DOHH2 (cell line): ENCODE measurements at regions not wholly inside any gene's neighbourhood (a gene's known extent, or its start where the extent isn't known, plus 50 kb on each side); places are given as distances from the start of the nearest gene placed in this dataset.

ENCODE experiments used
- H3F3A ChIP-seq: fragments of 200-600 bp; sonication (generic), shearing (Covaris generic); 2 replicates; pipeline ENCODE4 v1.6.0; 2016; ENCODE audit warnings: antibody characterized with exemption, mild to moderate bottlenecking; ENCODE audit not compliant: control insufficient read depth, insufficient read depth
- H3K27ac ChIP-seq: fragments of 200-600 bp; sonication (generic); 2 replicates; pipeline ENCODE4 v1.5.1; 2014; ENCODE audit warnings: low read depth, mild to moderate bottlenecking, low read length, moderate library complexity
- H3K27me3 ChIP-seq: fragments of 200-600 bp; sonication (generic); 2 replicates; pipeline ENCODE4 v1.6.1; 2014; ENCODE audit warnings: mild to moderate bottlenecking, low read length, mixed read lengths; ENCODE audit not compliant: control insufficient read depth
- H3K36me3 ChIP-seq: fragments of 200-600 bp; sonication (generic); 2 replicates; pipeline ENCODE4 v1.6.1; 2014; ENCODE audit warnings: mild to moderate bottlenecking, low read length, moderate library complexity, mixed read lengths; ENCODE audit not compliant: control insufficient read depth
- H3K4me1 ChIP-seq: fragments of 200-600 bp; sonication (generic); 2 replicates; pipeline ENCODE4 v1.6.1; 2014; ENCODE audit warnings: mild to moderate bottlenecking, low read length, mixed read lengths; ENCODE audit not compliant: control insufficient read depth
- H3K4me2 ChIP-seq: fragments of 200-600 bp; sonication (generic); 2 replicates; pipeline ENCODE4 v1.6.0; 2014; ENCODE audit warnings: mild to moderate bottlenecking, low read length, moderate library complexity
- H3K4me3 ChIP-seq: fragments of 200-600 bp; sonication (generic); 2 replicates; pipeline ENCODE4 v1.5.1; 2014; ENCODE audit warnings: mild to moderate bottlenecking, low read length, mixed read lengths
- H3K79me2 ChIP-seq: fragments of 200-600 bp; sonication (generic); 2 replicates; pipeline ENCODE4 v1.6.1; 2014; ENCODE audit warnings: mild to moderate bottlenecking, low read length, mixed read lengths; ENCODE audit not compliant: control insufficient read depth
- H3K9me2 ChIP-seq: fragments of 200-600 bp; sonication (generic); replicated peaks from 2 replicates; pipeline ENCODE4 v1.6.1; 2014; ENCODE audit warnings: mild to moderate bottlenecking, low read length, mixed read lengths; ENCODE audit not compliant: control insufficient read depth
- H3K9me3 ChIP-seq: fragments of 200-600 bp; sonication (generic); 2 replicates; pipeline ENCODE4 v1.6.1; 2014; ENCODE audit warnings: antibody characterized with exemption, low read length, mixed read lengths; ENCODE audit not compliant: control insufficient read depth, insufficient read depth
- H4K20me1 ChIP-seq: fragments of 200-600 bp; sonication (generic); 2 replicates; pipeline ENCODE4 v1.6.0; 2014; ENCODE audit warnings: low read depth, mild to moderate bottlenecking, antibody characterized with exemption, low read length, moderate library complexity; ENCODE audit not compliant: control insufficient read depth, insufficient read depth
- CTCF ChIP-seq: fragments of 200-600 bp; sonication (generic); IDR thresholded peaks from one replicate; pipeline ENCODE4 v1.5.1; 2014; ENCODE audit warnings: antibody characterized with exemption, mild to moderate bottlenecking, low read depth, low read length; ENCODE audit not compliant: poor library complexity, severe bottlenecking
- EZH2phosphoT487 ChIP-seq: fragments of 200-600 bp; sonication (generic); IDR thresholded peaks from 2 replicates; pipeline ENCODE4 v1.6.1; 2017; ENCODE audit warnings: borderline replicate concordance, mild to moderate bottlenecking, antibody characterized with exemption, low read length, moderate library complexity, mixed read lengths

- no peak overlapping the region for H3K4me3 ChIP-seq
- no peaks in the 10 kb centered on the region for H3K27me3 ChIP-seq
- no peaks in the 10 kb centered on the region for H4K20me1 ChIP-seq
- TF ChIP-seq CTCF (no peak), EZH2phosphoT487 (no peak)
- H3K79me2 ChIP-seq, result no peaks in the 10 kb centered on the region
- H3K4me1 ChIP-seq, result no peaks in the 10 kb centered on the region
- H3K9me3 ChIP-seq, result no peaks in the 10 kb centered on the region
- H3F3A ChIP-seq, result no peaks in the 10 kb centered on the region
- H3K9me2 ChIP-seq, result no peaks in the 10 kb centered on the region
- no peaks in the 10 kb centered on the region for H3K36me3 ChIP-seq
- H3K4me2 ChIP-seq, result no peak overlapping the region
- H3K27ac ChIP-seq, result no peak overlapping the region
Measured at GRCh38 chr13:34700155-34700554, 241.9 kb upstream of the NBEA start.

- H3K9me2 ChIP-seq, result no peaks in the 10 kb centered on the region
Measured at GRCh38 chr13:34701919-34702318, 240.2 kb upstream of the NBEA start.

DNA sequence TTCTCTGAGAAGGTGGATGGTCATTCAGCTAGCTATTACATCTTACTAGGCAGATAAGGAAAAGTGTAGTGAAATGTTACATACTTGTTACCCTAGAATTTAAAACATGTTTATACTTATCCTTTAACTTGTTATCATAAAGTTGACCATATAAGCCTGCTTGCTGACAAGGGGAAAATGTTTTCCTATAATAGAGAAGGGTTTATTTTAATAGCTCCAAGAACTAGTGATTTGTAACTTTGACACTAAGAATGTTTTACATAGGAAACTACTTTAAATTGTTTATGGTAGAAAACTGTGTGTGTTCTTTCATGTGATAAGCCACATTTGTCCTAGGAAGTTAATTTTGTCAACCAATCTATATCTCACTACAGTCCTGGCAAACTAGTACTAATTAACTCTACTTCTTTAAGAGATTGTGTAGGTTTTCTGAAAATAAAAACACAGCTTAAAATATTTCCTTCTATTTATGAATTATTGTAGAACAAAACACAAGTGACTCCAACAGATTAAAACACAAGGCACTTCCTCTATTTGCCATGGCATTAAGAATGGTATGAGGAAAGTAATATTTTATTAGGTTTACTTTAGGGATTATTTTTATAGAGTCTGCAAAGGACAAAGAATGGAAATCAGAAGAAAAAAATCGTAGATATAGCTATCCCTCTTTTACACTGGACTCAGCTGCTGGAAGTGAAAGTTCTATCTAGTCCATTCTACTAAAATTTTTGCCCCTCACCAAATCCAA lies 233.3 kb upstream of the NBEA start:
- no peaks in the 10 kb centered on the region for H3K79me2 ChIP-seq
- no peaks in the 10 kb centered on the region for H3K36me3 ChIP-seq
- H4K20me1 ChIP-seq, result no peaks in the 10 kb centered on the region
- H3K9me2 ChIP-seq, result no peaks in the 10 kb centered on the region
- no peak overlapping the region for H3K4me2 ChIP-seq
- no peak overlapping the region for H3K27ac ChIP-seq
- H3K4me1 ChIP-seq, result no peaks in the 10 kb centered on the region
- no peaks in the 10 kb centered on the region for H3K9me3 ChIP-seq
- H3K27me3 ChIP-seq, result no peaks in the 10 kb centered on the region
- TF ChIP-seq CTCF (no peak), EZH2phosphoT487 (no peak)
- H3F3A ChIP-seq, result no peaks in the 10 kb centered on the region
- H3K4me3 ChIP-seq, result no peak overlapping the region

More at GRCh38 chr13:34701919-34702318, 240.2 kb upstream of the NBEA start:
- H3K9me3 ChIP-seq, result no peaks in the 10 kb centered on the region
- H3K36me3 ChIP-seq, result no peaks in the 10 kb centered on the region
- H3K4me3 ChIP-seq, result no peak overlapping the region
- H3K27me3 ChIP-seq, result no peaks in the 10 kb centered on the region
- TF ChIP-seq EZH2phosphoT487, result no peak
- TF ChIP-seq CTCF, result no peak
- no peaks in the 10 kb centered on the region for H3F3A ChIP-seq
- H3K27ac ChIP-seq, result no peak overlapping the region
- H4K20me1 ChIP-seq, result no peaks in the 10 kb centered on the region
- no peaks in the 10 kb centered on the region for H3K4me1 ChIP-seq
- no peak overlapping the region for H3K4me2 ChIP-seq
- no peaks in the 10 kb centered on the region for H3K79me2 ChIP-seq
